GM23248 (cell line): ENCODE measurements at regions not wholly inside any gene's neighbourhood (a gene's known extent, or its start where the extent isn't known, plus 50 kb on each side); places are given as distances from the start of the nearest gene placed in this dataset.
"Not testable (repeated sequence)": the region's sequence is repeated elsewhere in the genome, so short reads cannot be mapped to it uniquely, and the experiment has no call there.

Experiments used
- DNase-seq: peaks from one replicate; pipeline ENCODE4 v3.0.0-alpha.2; 2015
- H2AFZ ChIP-seq: fragments of 200-600 bp; sonication (generic); 2 replicates; pipeline ENCODE4 v1.6.1; 2016; ENCODE audit warnings: antibody characterized with exemption
- H3F3A ChIP-seq: fragments of 200-600 bp; sonication (generic); 2 replicates; pipeline ENCODE4 v1.6.1; 2016; ENCODE audit warnings: mild to moderate bottlenecking, antibody characterized with exemption, mixed run types; ENCODE audit not compliant: insufficient read depth
- H3K27ac ChIP-seq: fragments of 200-600 bp; sonication (generic); 2 replicates; pipeline ENCODE4 v1.5.1; 2016; ENCODE audit warnings: mild to moderate bottlenecking
- H3K27me3 ChIP-seq: fragments of 200-600 bp; sonication (generic); replicated peaks from 2 replicates; pipeline ENCODE4 v1.6.1; 2016; ENCODE audit warnings: mild to moderate bottlenecking; ENCODE audit not compliant: insufficient read depth
- H3K36me3 ChIP-seq: fragments of 200-600 bp; sonication (generic); 2 replicates; pipeline ENCODE4 v1.6.1; 2016; ENCODE audit warnings: low read depth, mild to moderate bottlenecking
- H3K4me1 ChIP-seq: fragments of 200-600 bp; sonication (generic); 2 replicates; pipeline ENCODE4 v1.6.1; 2016; ENCODE audit warnings: mild to moderate bottlenecking; ENCODE audit not compliant: insufficient read depth
- H3K4me2 ChIP-seq: fragments of 200-600 bp; sonication (generic); one replicate; pipeline ENCODE4 v1.6.1; 2016; ENCODE audit warnings: mild to moderate bottlenecking; ENCODE audit not compliant: unreplicated experiment
- H3K4me3 ChIP-seq: fragments of 200-600 bp; sonication (generic); 2 replicates; pipeline ENCODE4 v1.5.1; 2016; ENCODE audit warnings: mild to moderate bottlenecking
- H3K79me2 ChIP-seq: fragments of 200-600 bp; sonication (generic); 2 replicates; pipeline ENCODE4 v1.6.1; 2016; ENCODE audit warnings: mild to moderate bottlenecking; ENCODE audit not compliant: insufficient read depth
- H3K9ac ChIP-seq: fragments of 200-600 bp; sonication (generic); 2 replicates; pipeline ENCODE4 v1.6.1; 2016; ENCODE audit warnings: mild to moderate bottlenecking
- H3K9me2 ChIP-seq: fragments of 200-600 bp; sonication (generic); 2 replicates; pipeline ENCODE4 v1.6.1; 2016; ENCODE audit warnings: mixed run types, mild to moderate bottlenecking, moderate library complexity; ENCODE audit not compliant: insufficient read depth
- H3K9me3 ChIP-seq: fragments of 200-600 bp; sonication (generic); one replicate; pipeline ENCODE4 v1.6.1; 2017; ENCODE audit warnings: low read depth
- H4K20me1 ChIP-seq: fragments of 200-600 bp; sonication (generic); 2 replicates; pipeline ENCODE4 v1.6.0; 2016; ENCODE audit not compliant: insufficient read depth
- EZH2 ChIP-seq: fragments of 200-600 bp; sonication (generic); IDR thresholded peaks from 2 replicates; pipeline ENCODE4 v1.6.1; 2018; ENCODE audit warnings: antibody characterized with exemption, mild to moderate bottlenecking; ENCODE audit not compliant: insufficient read depth, poor library complexity, severe bottlenecking
- EZH2phosphoT487 ChIP-seq: fragments of 200-600 bp; sonication (generic); IDR thresholded peaks from 2 replicates; pipeline ENCODE4 v1.6.1; 2018; ENCODE audit warnings: antibody characterized with exemption, moderate library complexity, mild to moderate bottlenecking, low read depth; ENCODE audit not compliant: insufficient read depth
- WGBS, 2 experiments: methylation state at CpG; one replicate each; pipeline ENCODE4 v1.1.6; 2015 to 2017; ENCODE audit warnings: low lambda C conversion rate in 2 of 2, low coverage in 1 of 2; ENCODE audit errors: missing lambda C conversion rate in 2 of 2; 5-methylcytosine and 5-hydroxymethylcytosine counted together
- in situ Hi-C: fragments of 300-500 bp; cut with MboI; formaldehyde crosslinking; loops from 2 replicates; pipeline ENCODE4 v1.15.0; 2020

GRCh38 chr7:86407291-86407690, 236.4 kb upstream of the GRM3 start:
- Histone ChIP-seq H3K9me2 (no peaks in the 10 kb centered on the region), H3K4me1 (no peaks in the 10 kb centered on the region), H4K20me1 (no peaks in the 10 kb centered on the region), H3F3A (no peaks in the 10 kb centered on the region), H2AFZ (no peak overlapping the region), H3K9me3 (no peaks in the 10 kb centered on the region), H3K4me3 (no peak overlapping the region), H3K79me2 (no peaks in the 10 kb centered on the region), H3K36me3 (no peaks in the 10 kb centered on the region), H3K27ac (no peak overlapping the region), H3K27me3 (no peaks in the 10 kb centered on the region), H3K4me2 (no peak overlapping the region), H3K9ac (no peak overlapping the region)
- 2 to 3% methylated on average over 7 of the region's 7 CpGs for WGBS, 2 experiments
- in situ Hi-C loops: no loop called here
- TF ChIP-seq EZH2: no peak
- TF ChIP-seq EZH2phosphoT487: no peak
- no peak for DNase-seq

GRCh38 chr7:86391813-86392212, 251.9 kb upstream of the GRM3 start:
- no peak overlapping the region for H3K4me2 ChIP-seq
- H2AFZ ChIP-seq: no peak overlapping the region
- no peak for DNase-seq
- H3K4me3 ChIP-seq: no peak overlapping the region
- H3K9me2 ChIP-seq: no peaks in the 10 kb centered on the region
- no peaks in the 10 kb centered on the region for H3K4me1 ChIP-seq
- H3K27me3 ChIP-seq: no peaks in the 10 kb centered on the region
- H3F3A ChIP-seq: no peaks in the 10 kb centered on the region
- 3% methylated on average over 6 of the region's 6 CpGs for WGBS, 2 experiments
- H3K27ac ChIP-seq: no peak overlapping the region
- H3K79me2 ChIP-seq: no peaks in the 10 kb centered on the region
- in situ Hi-C loops: no loop called here
- no peaks in the 10 kb centered on the region for H3K9me3 ChIP-seq
- no peak overlapping the region for H3K9ac ChIP-seq
- TF ChIP-seq EZH2 (no peak), EZH2phosphoT487 (no peak)
- no peaks in the 10 kb centered on the region for H4K20me1 ChIP-seq
- H3K36me3 ChIP-seq: no peaks in the 10 kb centered on the region

DNA sequence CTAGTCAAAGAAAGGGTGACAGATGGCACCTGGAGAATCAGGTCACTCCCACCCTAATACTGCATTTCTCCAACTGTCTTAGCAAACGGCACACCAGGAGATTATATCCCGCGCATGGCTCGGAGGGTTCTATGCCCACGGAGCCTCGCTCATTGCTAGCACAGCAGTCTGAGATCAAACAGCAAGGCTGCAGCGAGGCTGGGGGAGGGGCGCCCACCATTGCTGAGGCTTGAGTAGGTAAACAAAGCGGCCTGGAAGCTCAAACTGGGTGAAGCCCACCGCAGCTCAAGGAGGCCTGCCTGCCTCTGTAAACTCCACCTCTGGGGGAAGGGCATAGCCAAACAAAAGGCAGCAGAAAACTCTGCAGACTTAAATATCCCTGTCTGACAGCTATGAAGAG, 268.1 kb upstream of the GRM3 start:
- H3K27me3 ChIP-seq, H3F3A ChIP-seq, H3K4me2 ChIP-seq, H3K4me3 ChIP-seq, H2AFZ ChIP-seq, H3K4me1 ChIP-seq, H3K9ac ChIP-seq, H3K9me2 ChIP-seq, H3K79me2 ChIP-seq, DNase-seq, H3K36me3 ChIP-seq, in situ Hi-C loops, H4K20me1 ChIP-seq, H3K27ac ChIP-seq, H3K9me3 ChIP-seq: not testable (repeated sequence)
- WGBS, 2 experiments: 17 to 21% methylated on average over 10 of the region's 10 CpGs

DNA sequence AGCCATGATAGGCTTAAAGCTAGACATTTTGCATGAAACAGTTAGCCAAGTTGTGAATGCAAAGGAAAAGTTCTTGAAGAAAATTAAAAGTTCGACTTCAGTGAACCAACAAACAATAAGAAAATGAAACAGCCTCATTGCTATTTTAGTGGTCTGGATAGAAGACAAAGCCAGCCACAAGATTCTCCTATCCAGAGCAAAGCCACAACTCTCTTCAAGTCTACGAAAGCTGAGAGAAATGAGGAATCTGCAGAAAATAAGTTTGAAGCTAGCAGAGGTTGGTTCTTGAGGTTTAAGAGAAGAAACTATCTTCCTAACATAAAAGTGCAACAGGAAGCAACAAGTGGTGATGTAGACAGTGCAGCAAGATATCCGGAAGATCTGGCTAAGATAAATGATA, 271.4 kb upstream of the GRM3 start:
- Histone ChIP-seq H4K20me1 (no peaks in the 10 kb centered on the region), H3K4me3 (no peak overlapping the region), H3F3A (no peaks in the 10 kb centered on the region), H2AFZ (no peak overlapping the region), H3K27ac (no peak overlapping the region), H3K9me3 (peaks cover 4% of the 10 kb centered on the region), H3K79me2 (no peaks in the 10 kb centered on the region), H3K4me2 (no peak overlapping the region), H3K4me1 (no peaks in the 10 kb centered on the region), H3K9me2 (no peaks in the 10 kb centered on the region), H3K9ac (no peak overlapping the region), H3K36me3 (no peaks in the 10 kb centered on the region), H3K27me3 (no peaks in the 10 kb centered on the region)
- in situ Hi-C loops: no loop called here
- TF ChIP-seq EZH2phosphoT487 (no peak), EZH2 (no peak)
- no peak for DNase-seq
- 18 to 21% methylated on average over 3 of the region's 3 CpGs for whole genome bisulfite sequencing, 2 experiments

- H3K4me2 ChIP-seq: no peak overlapping the region
- TF ChIP-seq EZH2 (no peak), EZH2phosphoT487 (no peak)
- no peaks in the 10 kb centered on the region for H3K4me1 ChIP-seq
- no peaks in the 10 kb centered on the region for H3K9me2 ChIP-seq
- H3K9ac ChIP-seq: no peak overlapping the region
- no peaks in the 10 kb centered on the region for H3F3A ChIP-seq
- in situ Hi-C loops: no loop called here
- no peak overlapping the region for H2AFZ ChIP-seq
- H3K79me2 ChIP-seq: no peaks in the 10 kb centered on the region
- H3K27ac ChIP-seq: no peak overlapping the region
- H3K9me3 ChIP-seq: no peaks in the 10 kb centered on the region
- H3K4me3 ChIP-seq: no peak overlapping the region
- H3K27me3 ChIP-seq: no peaks in the 10 kb centered on the region
- no peak for DNase-seq
- H3K36me3 ChIP-seq: no peaks in the 10 kb centered on the region
- H4K20me1 ChIP-seq: no peaks in the 10 kb centered on the region
Observed at GRCh38 chr7:86366946-86367345, 276.8 kb upstream of the GRM3 start.

- H3K27me3 ChIP-seq, DNase-seq, in situ Hi-C loops, H3F3A ChIP-seq, H3K9ac ChIP-seq, H3K4me2 ChIP-seq, H2AFZ ChIP-seq, H3K36me3 ChIP-seq, H3K9me2 ChIP-seq, H3K27ac ChIP-seq, H4K20me1 ChIP-seq, H3K4me3 ChIP-seq, H3K79me2 ChIP-seq, H3K4me1 ChIP-seq, H3K9me3 ChIP-seq: not testable (repeated sequence)
- WGBS, 2 experiments: 60 to 65% methylated on average over 12 to 14 of the region's 14 CpGs
Observed at GRCh38 chr7:86340407-86340806, 303.3 kb upstream of the GRM3 start.
